Fibroblast of lung (primary cell): ENCODE measurements at regions not wholly inside any gene's neighbourhood (a gene's known extent, or its start where the extent isn't known, plus 50 kb on each side); places are given as distances from the start of the nearest gene placed in this dataset.

Experiments used
- CTCF ChIP-seq, 2 donors: IDR thresholded peaks in 1 of 2; conservative IDR thresholded peaks in 1 of 2; 1 replicate in 1 of 2; 2 replicates in 1 of 2; pipeline ENCODE4 v1.5.1; 2011 to 2012; ENCODE audit warnings: low read length in 2 of 2, control low read depth in 1 of 2, inconsistent platforms in 1 of 2, low read depth in 1 of 2, mild to moderate bottlenecking in 1 of 2
- EZH2 ChIP-seq: IDR thresholded peaks from 2 replicates; pipeline ENCODE4 v1.5.1; 2012; ENCODE audit warnings: low read length, control low read depth, mild to moderate bottlenecking; ENCODE audit errors: missing control alignments

DNA sequence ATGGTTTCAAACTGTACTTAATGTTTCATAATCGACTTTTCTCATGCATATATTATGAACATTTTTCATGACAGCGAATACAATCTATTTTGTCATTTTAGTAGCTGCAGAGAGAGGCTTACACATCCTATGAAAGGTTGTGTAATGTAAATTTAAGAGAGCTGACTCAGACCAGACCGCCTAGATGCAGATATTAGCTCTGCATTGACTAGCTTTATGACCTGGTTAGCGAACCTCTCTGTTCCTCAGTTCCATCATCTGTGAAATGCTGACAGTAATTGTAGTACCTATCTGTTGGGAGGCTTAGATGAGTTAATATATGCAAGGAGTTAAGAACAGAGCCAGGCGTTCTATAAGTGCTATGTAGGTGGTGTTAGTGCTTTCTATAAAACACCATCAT is 116.2 kb upstream of the RASGRP1 start:
- TF ChIP-seq CTCF (conservative IDR thresholded peaks at IDR 0.05 in 1 of 2, IDR thresholded peaks at IDR 0.05 in 1 of 2; ENCODE audit: low read depth in 1 of 2, low read length in 2 of 2) (no peak), EZH2 (no peak)
